Activated CD4-positive, alpha-beta T cell treated with anti-CD3 and anti-CD28 coated beads, Interleukin-2, amount 10 ng/mL, durations not matched to agents 24 days and 14 days (primary cell): ENCODE measurements at regions not wholly inside any gene's neighbourhood (a gene's known extent, or its start where the extent isn't known, plus 50 kb on each side); places are given as distances from the start of the nearest gene placed in this dataset.
"Not testable (repeated sequence)": the region's sequence is repeated elsewhere in the genome, so short reads cannot be mapped to it uniquely, and the experiment has no call there.

ENCODE experiments used
- DNase-seq: peaks from one replicate; pipeline ENCODE4 v3.0.0; 2022
- H3K27ac Mint-ChIP-seq: one replicate; pipeline ENCODE4 v1.8.0; 2022; ENCODE audit warnings: mild to moderate bottlenecking, mixed read lengths
- H3K27me3 Mint-ChIP-seq: one replicate; pipeline ENCODE4 v1.8.0; 2022; ENCODE audit warnings: mixed read lengths
- H3K36me3 Mint-ChIP-seq: one replicate; pipeline ENCODE4 v1.8.0; 2022; ENCODE audit warnings: low read depth, mild to moderate bottlenecking, mixed read lengths
- H3K4me1 Mint-ChIP-seq: one replicate; pipeline ENCODE4 v1.8.0; 2021; ENCODE audit warnings: mixed read lengths
- H3K4me3 Mint-ChIP-seq: one replicate; pipeline ENCODE4 v1.8.0; 2022; ENCODE audit warnings: mild to moderate bottlenecking, moderate library complexity, mixed read lengths
- H3K9me3 Mint-ChIP-seq: one replicate; pipeline ENCODE4 v1.8.0; 2021; ENCODE audit warnings: mixed read lengths
- intact Hi-C: fragments of 100-400 bp; cut with micrococcal nuclease; formaldehyde crosslinking; loops from one replicate; pipeline ENCODE4 v1.15.1; 2023

GRCh38 chr1:5156416-5157120 is 502.2 kb downstream of the AJAP1 start:
- Mint-ChIP-seq H3K27ac (no peak overlapping the region), H3K36me3 (no peaks in the 10 kb centered on the region), H3K27me3 (no peaks in the 10 kb centered on the region), H3K9me3 (peaks cover 6% of the 10 kb centered on the region), H3K4me1 (no peaks in the 10 kb centered on the region), H3K4me3 (no peak overlapping the region)
- intact Hi-C loops = no loop called here
- no peak for DNase-seq

DNA sequence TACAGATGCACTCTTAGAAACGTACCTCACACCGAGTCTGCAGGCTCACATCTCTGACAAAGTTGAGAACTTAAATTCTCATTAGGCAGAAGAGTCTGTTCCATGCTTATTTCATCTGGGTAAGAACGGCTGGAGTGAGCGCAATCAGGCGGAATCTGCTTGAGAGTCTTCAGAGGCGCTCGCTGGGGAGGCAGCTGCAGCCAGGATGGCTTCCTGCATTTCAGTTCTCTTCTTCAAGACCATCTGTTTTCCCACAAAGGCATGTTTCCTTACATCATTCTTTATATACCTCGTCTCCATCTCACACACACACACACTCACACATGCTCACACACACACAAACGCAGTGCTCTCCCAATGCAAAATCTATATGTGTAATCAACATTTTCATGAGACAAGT is 497.1 kb downstream of the AJAP1 start:
- H3K27ac Mint-ChIP-seq = no peak overlapping the region
- no peaks in the 10 kb centered on the region for H3K9me3 Mint-ChIP-seq
- no peaks in the 10 kb centered on the region for H3K27me3 Mint-ChIP-seq
- DNase-seq = no peak
- no peaks in the 10 kb centered on the region for H3K36me3 Mint-ChIP-seq
- no peak overlapping the region for H3K4me3 Mint-ChIP-seq
- no peaks in the 10 kb centered on the region for H3K4me1 Mint-ChIP-seq
- intact Hi-C loops = no loop called here

DNA sequence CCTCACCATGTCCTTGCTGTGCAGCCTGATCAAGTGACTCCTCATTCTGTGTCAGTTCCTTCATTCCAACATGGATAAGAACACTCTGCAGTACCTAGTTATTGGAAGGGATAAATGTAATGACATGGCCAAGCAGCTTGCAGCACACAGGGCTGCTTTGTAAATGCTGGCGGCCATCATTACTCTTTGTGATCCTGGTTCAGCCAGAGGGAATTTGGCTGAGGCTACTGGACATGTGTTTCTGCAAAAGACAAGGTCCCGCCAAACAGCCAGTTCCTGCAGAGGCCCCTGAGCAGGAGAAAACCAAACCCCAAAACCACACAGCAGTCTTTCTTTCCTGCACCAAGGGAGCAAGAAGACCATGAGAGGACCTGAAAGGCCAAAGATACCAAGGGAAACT is 495.8 kb downstream of the AJAP1 start:
- H3K27me3 Mint-ChIP-seq = peaks cover 2% of the 10 kb centered on the region
- DNase-seq = no peak
- intact Hi-C loops = no loop called here

GRCh38 chr1:5147806-5148205 is 493.4 kb downstream of the AJAP1 start:
- no peaks in the 10 kb centered on the region for H3K9me3 Mint-ChIP-seq
- intact Hi-C loops = no loop called here
- peaks cover 4% of the 10 kb centered on the region for H3K27me3 Mint-ChIP-seq
- H3K27ac Mint-ChIP-seq = no peak overlapping the region
- H3K4me1 Mint-ChIP-seq = no peaks in the 10 kb centered on the region
- no peak for DNase-seq
- no peaks in the 10 kb centered on the region for H3K36me3 Mint-ChIP-seq
- H3K4me3 Mint-ChIP-seq = no peak overlapping the region

More for the DNA sequence above, 495.8 kb downstream of the AJAP1 start:
- Mint-ChIP-seq H3K9me3 (no peaks in the 10 kb centered on the region), H3K4me3 (no peak overlapping the region), H3K36me3 (no peaks in the 10 kb centered on the region), H3K27ac (no peak overlapping the region), H3K4me1 (no peaks in the 10 kb centered on the region)

DNA sequence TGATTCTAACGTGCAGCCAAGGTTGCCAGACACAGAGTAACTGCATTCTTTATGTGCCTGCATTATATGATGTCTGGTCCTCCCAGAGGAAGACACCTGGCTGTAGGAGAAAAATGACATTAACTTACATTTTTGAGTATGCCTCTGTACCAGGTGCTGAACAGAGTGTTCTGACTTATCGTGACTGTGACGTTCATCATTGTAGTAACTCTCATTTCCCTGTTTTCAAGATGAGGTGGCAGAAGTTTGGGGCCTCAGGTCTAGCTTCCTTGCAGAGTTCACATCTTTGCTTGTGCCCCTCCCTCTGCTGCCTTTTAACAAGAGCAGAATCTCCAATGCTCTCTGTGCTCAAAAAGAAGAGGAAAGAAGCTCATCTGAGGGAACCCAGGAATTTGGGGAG is 488.0 kb downstream of the AJAP1 start:
- H3K27ac Mint-ChIP-seq = no peak overlapping the region
- no peaks in the 10 kb centered on the region for H3K36me3 Mint-ChIP-seq
- no peak for DNase-seq
- no peak overlapping the region for H3K4me3 Mint-ChIP-seq
- peaks cover 4% of the 10 kb centered on the region for H3K27me3 Mint-ChIP-seq
- no peaks in the 10 kb centered on the region for H3K4me1 Mint-ChIP-seq
- intact Hi-C loops = no loop called here
- H3K9me3 Mint-ChIP-seq = no peaks in the 10 kb centered on the region

DNA sequence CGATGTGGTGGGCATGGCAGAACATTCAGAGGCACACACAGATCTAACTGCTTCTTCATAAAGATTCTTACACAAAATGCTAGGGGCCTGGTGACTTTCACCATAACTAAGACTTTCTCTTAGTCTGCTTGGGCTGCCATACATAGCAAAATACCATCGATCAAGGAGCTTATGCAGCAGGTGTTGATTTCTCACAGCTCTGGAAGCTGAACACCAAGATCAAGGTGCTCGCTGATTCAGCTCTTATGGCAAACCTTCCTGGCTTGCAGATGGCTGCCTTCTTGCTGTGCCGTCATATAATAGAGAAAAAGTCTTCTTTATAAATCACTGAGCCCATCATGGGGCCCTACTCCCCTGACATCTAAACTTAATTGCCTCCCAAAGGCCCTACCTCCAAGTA is 487.3 kb downstream of the AJAP1 start:
- Mint-ChIP-seq H3K9me3 (no peaks in the 10 kb centered on the region), H3K27me3 (peaks cover 4% of the 10 kb centered on the region), H3K27ac (no peak overlapping the region), H3K4me3 (no peak overlapping the region), H3K4me1 (no peaks in the 10 kb centered on the region), H3K36me3 (no peaks in the 10 kb centered on the region)
- no peak for DNase-seq
- intact Hi-C loops = no loop called here

DNA sequence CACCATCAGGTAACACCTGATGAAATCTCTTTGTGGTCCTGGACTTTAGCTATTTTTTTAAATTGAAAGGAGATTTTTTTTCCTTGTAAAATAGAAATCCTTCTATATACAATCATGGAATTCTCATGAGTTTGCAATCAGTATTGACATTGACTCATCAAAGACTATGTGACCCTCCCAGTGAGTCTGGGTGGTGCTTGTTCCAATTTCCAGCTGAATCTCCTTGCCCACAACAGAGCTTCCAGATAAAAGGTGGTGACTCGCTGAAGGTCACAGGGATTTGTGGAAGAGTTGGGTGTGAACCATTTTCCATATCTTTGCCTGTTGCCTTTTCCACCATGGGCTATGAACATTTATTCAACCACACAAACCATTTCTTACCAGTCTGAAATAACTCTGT is 486.6 kb downstream of the AJAP1 start:
- no peaks in the 10 kb centered on the region for H3K36me3 Mint-ChIP-seq
- H3K27ac Mint-ChIP-seq = no peak overlapping the region
- H3K27me3 Mint-ChIP-seq = peaks cover 2% of the 10 kb centered on the region
- intact Hi-C loops = no loop called here
- H3K9me3 Mint-ChIP-seq = no peaks in the 10 kb centered on the region
- H3K4me1 Mint-ChIP-seq = no peaks in the 10 kb centered on the region
- no peak for DNase-seq
- H3K4me3 Mint-ChIP-seq = no peak overlapping the region

GRCh38 chr1:5140136-5140535 is 485.7 kb downstream of the AJAP1 start:
- Mint-ChIP-seq H3K4me1 (no peaks in the 10 kb centered on the region), H3K36me3 (no peaks in the 10 kb centered on the region), H3K27me3 (peaks cover 2% of the 10 kb centered on the region), H3K27ac (no peak overlapping the region), H3K4me3 (no peak overlapping the region), H3K9me3 (no peaks in the 10 kb centered on the region)
- intact Hi-C loops = no loop called here
- DNase-seq = no peak

DNA sequence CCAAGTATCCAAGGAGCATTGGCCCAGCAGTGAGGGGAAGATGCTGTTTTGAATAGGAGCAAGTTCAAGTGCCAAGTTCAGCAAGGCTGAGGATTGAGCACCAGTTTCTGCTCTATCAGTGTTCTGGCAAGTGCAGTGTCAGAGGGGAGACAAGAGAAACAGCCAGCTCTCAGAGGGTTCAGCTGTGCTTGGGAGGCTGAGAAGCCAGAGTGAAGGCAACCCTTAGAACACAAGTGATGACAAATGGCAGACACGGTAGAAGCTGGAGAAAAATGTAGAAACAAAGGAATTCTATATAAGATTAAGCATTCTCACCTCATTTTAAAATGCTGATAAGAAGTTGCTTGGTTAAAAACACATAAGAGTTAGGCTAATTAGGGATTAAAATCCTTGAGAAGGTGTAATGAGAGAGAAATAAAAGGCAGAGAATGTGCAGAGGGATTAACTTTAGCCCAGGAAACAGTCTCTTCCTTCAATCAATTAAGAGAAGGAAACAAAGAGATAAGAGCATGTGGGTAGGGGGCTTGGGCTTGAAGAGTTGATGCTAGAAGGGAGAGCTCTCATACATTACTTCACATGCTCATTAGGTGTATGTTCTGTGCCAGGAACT is 475.4 kb downstream of the AJAP1 start:
- no peaks in the 10 kb centered on the region for H3K9me3 Mint-ChIP-seq
- no peak for DNase-seq
- no peaks in the 10 kb centered on the region for H3K36me3 Mint-ChIP-seq
- H3K27ac Mint-ChIP-seq = no peak overlapping the region
- H3K27me3 Mint-ChIP-seq = no peaks in the 10 kb centered on the region
- H3K4me1 Mint-ChIP-seq = no peaks in the 10 kb centered on the region
- intact Hi-C loops = no loop called here
- H3K4me3 Mint-ChIP-seq = no peak overlapping the region

GRCh38 chr1:5125208-5125607 is 470.8 kb downstream of the AJAP1 start:
- no peak for DNase-seq
- H3K27ac Mint-ChIP-seq = no peak overlapping the region
- no peaks in the 10 kb centered on the region for H3K4me1 Mint-ChIP-seq
- no peak overlapping the region for H3K4me3 Mint-ChIP-seq
- no peaks in the 10 kb centered on the region for H3K27me3 Mint-ChIP-seq
- peaks cover 6% of the 10 kb centered on the region for H3K9me3 Mint-ChIP-seq
- intact Hi-C loops = no loop called here
- H3K36me3 Mint-ChIP-seq = no peaks in the 10 kb centered on the region

DNA sequence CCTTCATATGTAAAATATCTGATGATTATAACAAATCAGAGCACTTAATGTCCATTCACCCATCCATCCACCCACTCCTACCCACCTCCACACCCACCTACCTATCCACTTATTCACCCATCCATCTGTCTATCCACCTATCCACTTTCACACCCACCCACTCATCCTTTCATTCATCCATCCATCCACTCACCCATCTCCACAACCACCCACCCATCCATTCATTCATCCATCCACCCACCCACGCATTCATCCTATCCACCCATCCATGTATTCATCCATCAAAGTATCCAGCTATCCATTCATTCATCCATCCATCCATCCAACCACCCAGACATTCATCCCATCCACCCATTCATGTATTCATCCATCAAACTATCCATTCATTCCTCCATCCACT is 466.1 kb downstream of the AJAP1 start:
- H3K36me3 Mint-ChIP-seq = no peaks in the 10 kb centered on the region
- no peaks in the 10 kb centered on the region for H3K27me3 Mint-ChIP-seq
- no peak overlapping the region for H3K27ac Mint-ChIP-seq
- H3K4me1 Mint-ChIP-seq = no peaks in the 10 kb centered on the region
- no peak overlapping the region for H3K4me3 Mint-ChIP-seq
- intact Hi-C loops = no loop called here
- H3K9me3 Mint-ChIP-seq = peaks cover 6% of the 10 kb centered on the region
- DNase-seq = no peak

DNA sequence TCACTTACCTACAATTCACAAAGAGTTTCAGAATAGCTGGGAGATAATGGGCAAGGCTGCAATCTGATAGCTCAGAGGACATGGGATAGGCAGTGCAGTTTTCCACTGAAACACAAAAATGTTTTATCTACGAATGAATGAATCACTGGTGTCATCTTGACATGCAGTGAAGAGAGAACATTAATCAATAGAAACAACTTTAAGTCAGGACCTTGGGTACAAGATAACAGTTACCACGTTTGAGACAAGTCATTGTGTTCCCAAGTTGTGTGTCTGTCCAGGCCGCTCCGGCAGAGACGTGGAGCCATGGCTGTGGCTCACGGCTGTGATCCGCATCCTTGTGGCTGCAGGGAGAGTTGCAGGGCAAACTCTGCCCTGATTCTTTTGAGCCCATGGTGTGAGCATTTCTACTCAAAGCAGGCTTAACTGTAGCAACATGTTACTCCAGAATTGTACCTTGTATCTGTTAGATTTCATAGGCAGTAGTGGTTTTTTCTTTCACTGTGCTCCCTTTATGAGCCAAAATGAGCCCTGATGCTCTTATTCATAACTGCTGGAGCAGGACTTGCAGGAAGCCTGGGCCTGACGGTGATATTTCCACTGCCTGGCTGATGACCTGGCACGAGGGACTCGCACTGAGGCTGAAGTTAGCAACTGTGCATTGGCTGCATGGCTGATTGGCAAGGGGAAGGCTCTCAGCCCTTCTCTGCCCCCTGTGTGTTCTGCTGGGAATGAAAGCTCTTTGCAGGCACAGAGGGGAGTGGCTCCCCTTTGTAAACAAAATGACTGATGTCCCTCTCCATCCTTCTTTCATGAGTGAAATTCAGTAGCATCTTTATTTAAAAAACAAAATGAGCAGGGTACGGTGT is 465.2 kb downstream of the AJAP1 start:
- H3K27me3 Mint-ChIP-seq = no peaks in the 10 kb centered on the region
- peaks cover 6% of the 10 kb centered on the region for H3K9me3 Mint-ChIP-seq
- DNase-seq = no peak
- H3K4me3 Mint-ChIP-seq = no peak overlapping the region
- no peaks in the 10 kb centered on the region for H3K4me1 Mint-ChIP-seq
- no peaks in the 10 kb centered on the region for H3K36me3 Mint-ChIP-seq
- intact Hi-C loops = no loop called here
- no peak overlapping the region for H3K27ac Mint-ChIP-seq

- H3K27ac Mint-ChIP-seq, DNase-seq, H3K27me3 Mint-ChIP-seq, intact Hi-C loops, H3K9me3 Mint-ChIP-seq, H3K36me3 Mint-ChIP-seq, H3K4me1 Mint-ChIP-seq, H3K4me3 Mint-ChIP-seq: not testable (repeated sequence)
Measured at GRCh38 chr1:5118771-5119170, 464.4 kb downstream of the AJAP1 start.

DNA sequence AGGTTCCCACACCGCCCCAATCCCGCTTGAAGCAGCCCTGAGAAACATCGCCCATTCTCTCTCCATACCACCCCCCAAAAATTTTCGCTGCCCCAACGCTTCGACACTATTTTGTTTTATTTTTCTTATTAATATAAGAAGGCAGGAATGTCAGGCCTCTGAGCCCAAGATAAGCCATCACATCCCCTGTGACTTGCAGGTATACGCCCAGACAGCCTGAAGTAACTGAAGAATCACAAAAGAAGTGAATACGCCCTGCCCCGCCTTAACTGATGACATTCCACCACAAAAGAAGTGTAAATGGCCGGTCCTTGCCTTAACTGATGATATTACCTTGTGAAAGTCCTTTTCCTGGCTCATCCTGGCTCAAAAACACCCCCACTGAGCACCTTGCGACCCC is 463.9 kb downstream of the AJAP1 start:
- H3K27me3 Mint-ChIP-seq, H3K4me1 Mint-ChIP-seq, intact Hi-C loops, H3K36me3 Mint-ChIP-seq, H3K4me3 Mint-ChIP-seq, DNase-seq, H3K27ac Mint-ChIP-seq, H3K9me3 Mint-ChIP-seq: not testable (repeated sequence)
